Aorta (tissue), 5 donors: ENCODE measurements at regions not wholly inside any gene's neighbourhood (a gene's known extent, or its start where the extent isn't known, plus 50 kb on each side); places are given as distances from the start of the nearest gene placed in this dataset.

Source experiments
- ATAC-seq: fragments of 200-7000 bp; cut with Tn5 transposase; one replicate; pipeline ENCODE4 v1.9.1; 2022; ENCODE audit warnings: moderate library complexity; ENCODE audit not compliant: low FRiP score
- DNase-seq, 2 donors: peaks; one replicate each; pipeline ENCODE4 v3.0.0-alpha.2; 2020
- H3K27ac ChIP-seq, 2 donors: one replicate each; pipeline ENCODE4 v1.5.1; 2013; ENCODE audit warnings: low read length in 2 of 2, mild to moderate bottlenecking in 2 of 2, moderate library complexity in 2 of 2, control low read depth in 1 of 2, inconsistent platforms in 1 of 2, low read depth in 1 of 2
- H3K27me3 ChIP-seq, 2 donors: one replicate each; pipeline ENCODE4 v1.6.1; 2013; ENCODE audit warnings: control low read depth in 1 of 2, low read length in 1 of 2, mild to moderate bottlenecking in 1 of 2, moderate library complexity in 1 of 2; ENCODE audit not compliant: insufficient read depth in 2 of 2, control insufficient read depth in 1 of 2
- H3K36me3 ChIP-seq, 2 donors: one replicate each; pipeline ENCODE4 v1.6.1; 2013; ENCODE audit warnings: control low read depth in 1 of 2, low read length in 1 of 2, mild to moderate bottlenecking in 1 of 2; ENCODE audit not compliant: insufficient read depth in 2 of 2, control insufficient read depth in 1 of 2
- H3K4me1 ChIP-seq, 2 donors: one replicate each; pipeline ENCODE4 v1.6.1; 2013; ENCODE audit warnings: low read length in 2 of 2, control low read depth in 1 of 2, mild to moderate bottlenecking in 1 of 2, moderate library complexity in 1 of 2; ENCODE audit not compliant: insufficient read depth in 2 of 2, control insufficient read depth in 1 of 2
- H3K4me3 ChIP-seq, 2 donors: one replicate each; pipeline ENCODE4 v1.5.1; 2013; ENCODE audit warnings: low read length in 2 of 2, control low read depth in 1 of 2, mild to moderate bottlenecking in 1 of 2
- H3K9me3 ChIP-seq: one replicate; pipeline ENCODE4 v1.6.1; 2013; ENCODE audit warnings: mild to moderate bottlenecking, low read length; ENCODE audit not compliant: control insufficient read depth
- WGBS, 2 donors: extraction: QIAGEN DNeasy Blood & Tissue Kit; methylation state at CpG; one replicate each; pipeline ENCODE4 v1.1.7; 2013; 5-methylcytosine and 5-hydroxymethylcytosine counted together
- intact Hi-C, 2 donors: fragments of 100-400 bp; cut with DNase I; formaldehyde crosslinking; loops; one replicate each; pipeline versions ENCODE4 v1.14.2 to v1.15.0; 2022
- donor health status: healthy with polysubstance abuse.
- donor health status: Bipolar disorder and iron deficiency.
- donor health status: DM: no; HTN: no; CAD: no.
- donor health status: DM: no; HTN: no; CAD: no.
- donor health status: DM: yes; HTN: yes; CAD: no.

- no peak overlapping the region for H3K27ac ChIP-seq
- no peaks in the 10 kb centered on the region for H3K9me3 ChIP-seq
- DNase-seq (no peak), ATAC-seq (no peak)
- H3K36me3 ChIP-seq = no peaks in the 10 kb centered on the region
- 81 to 83% methylated on average over 7 of the region's 7 CpGs for WGBS, 2 donors
- no peaks in the 10 kb centered on the region for H3K27me3 ChIP-seq
- H3K4me3 ChIP-seq = no peak overlapping the region
- no peaks in the 10 kb centered on the region for H3K4me1 ChIP-seq
- intact Hi-C loops = no loop called here
Measured at GRCh38 chr13:34620074-34620850, 321.8 kb upstream of the NBEA start.

DNA sequence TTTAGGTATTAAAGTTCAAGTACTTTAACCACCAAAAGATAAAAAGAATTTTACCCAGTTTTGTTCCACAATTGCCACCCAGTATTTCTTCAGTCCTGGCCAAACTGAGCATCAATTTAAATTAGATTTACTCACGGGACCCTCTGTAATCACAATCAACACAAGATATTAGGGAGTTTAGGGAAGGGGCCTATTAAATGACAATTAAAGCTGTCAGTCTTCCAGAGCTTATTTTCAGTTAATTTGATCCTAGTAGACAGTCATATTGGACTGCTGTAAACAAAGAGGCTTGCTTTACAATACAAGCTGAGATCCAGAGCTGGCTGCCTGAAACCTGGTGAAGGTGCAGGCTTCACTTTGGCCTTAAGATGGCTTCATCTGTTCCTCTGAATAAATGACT lies 321.2 kb upstream of the NBEA start:
- no peak overlapping the region for H3K4me3 ChIP-seq
- WGBS, 2 donors = 94 to 95% methylated on average over 1 of the region's 1 CpG
- DNase-seq (no peak), ATAC-seq (no peak)
- no peaks in the 10 kb centered on the region for H3K9me3 ChIP-seq
- no peaks in the 10 kb centered on the region for H3K4me1 ChIP-seq
- H3K27me3 ChIP-seq = no peaks in the 10 kb centered on the region
- no peak overlapping the region for H3K27ac ChIP-seq
- intact Hi-C loops = no loop called here
- H3K36me3 ChIP-seq = no peaks in the 10 kb centered on the region

GRCh38 chr13:34623331-34623730 lies 318.7 kb upstream of the NBEA start:
- no peaks in the 10 kb centered on the region for H3K27me3 ChIP-seq
- no peaks in the 10 kb centered on the region for H3K9me3 ChIP-seq
- no peak overlapping the region for H3K27ac ChIP-seq
- 93 to 95% methylated on average over 4 of the region's 4 CpGs for WGBS, 2 donors
- intact Hi-C loops = no loop called here
- H3K4me1 ChIP-seq = no peaks in the 10 kb centered on the region
- H3K36me3 ChIP-seq = no peaks in the 10 kb centered on the region
- H3K4me3 ChIP-seq = no peak overlapping the region
- DNase-seq = no peak
- no peak for ATAC-seq

DNA sequence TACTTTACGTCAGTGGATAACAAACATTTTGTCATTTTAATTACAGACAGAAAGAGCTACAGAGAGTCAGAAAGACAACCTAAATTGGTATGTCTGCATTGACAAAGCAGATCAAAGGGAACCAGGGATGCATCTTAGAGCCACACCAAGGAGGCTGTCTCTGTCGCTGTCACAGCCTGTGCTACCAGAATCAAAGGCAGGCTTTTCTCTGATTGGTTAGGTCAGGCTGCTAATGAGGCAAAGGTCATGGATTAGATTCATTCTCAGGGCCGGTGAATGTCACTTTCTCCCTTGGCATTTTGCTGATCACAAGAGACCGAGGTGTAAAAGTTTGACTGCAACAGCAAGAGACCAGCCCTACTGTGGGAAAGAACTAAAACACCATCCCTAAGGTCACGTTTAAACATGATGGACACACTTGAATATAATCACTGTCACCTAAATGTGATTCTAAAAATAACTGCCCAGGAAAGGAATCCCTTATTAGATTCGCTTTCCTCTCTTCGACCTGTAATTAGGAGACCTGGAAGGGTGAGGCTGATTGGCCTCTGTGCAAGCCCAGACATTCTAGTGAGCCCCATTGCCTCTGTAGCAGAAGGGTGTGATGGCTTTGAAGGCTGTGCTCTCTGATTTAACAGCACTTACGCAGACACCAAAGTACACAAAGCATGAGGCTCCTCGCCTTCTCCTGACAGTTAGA lies 314.4 kb upstream of the NBEA start:
- ATAC-seq (no peak), DNase-seq (no peak)
- Histone ChIP-seq H3K36me3 (no peaks in the 10 kb centered on the region), H3K4me3 (no peak overlapping the region), H3K9me3 (no peaks in the 10 kb centered on the region), H3K27me3 (no peaks in the 10 kb centered on the region), H3K4me1 (no peaks in the 10 kb centered on the region), H3K27ac (no peak overlapping the region)
- 71 to 73% methylated on average over 9 of the region's 9 CpGs for WGBS, 2 donors
- intact Hi-C loops = no loop called here

DNA sequence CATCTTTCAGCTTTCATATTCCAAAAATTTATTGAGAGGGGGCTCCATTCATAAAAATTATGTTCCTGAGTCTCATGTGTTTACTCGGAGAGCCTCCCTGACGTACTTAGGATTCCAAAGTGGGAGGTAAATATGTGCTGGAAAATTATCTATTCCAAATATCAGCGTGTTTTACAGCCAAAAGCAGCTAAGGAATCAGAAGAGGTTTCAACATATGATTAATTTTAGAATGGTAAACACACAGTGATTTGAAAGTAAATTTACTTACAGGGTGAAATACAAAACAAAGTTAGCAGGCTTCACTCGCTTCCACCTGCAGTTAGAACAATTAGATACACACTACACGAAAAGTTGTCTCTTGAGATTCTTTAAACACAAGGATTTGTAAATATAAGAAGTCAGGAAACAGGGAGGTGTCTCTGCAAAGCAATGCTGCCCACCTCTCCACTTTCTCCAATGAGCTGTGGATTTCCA lies 313.8 kb upstream of the NBEA start:
- WGBS, 2 donors = 60 to 69% methylated on average over 5 of the region's 5 CpGs
- ATAC-seq (no peak), DNase-seq (no peak)
- no peak overlapping the region for H3K4me3 ChIP-seq
- no peaks in the 10 kb centered on the region for H3K27me3 ChIP-seq
- H3K36me3 ChIP-seq = no peaks in the 10 kb centered on the region
- no peaks in the 10 kb centered on the region for H3K9me3 ChIP-seq
- intact Hi-C loops = no loop called here
- H3K4me1 ChIP-seq = no peaks in the 10 kb centered on the region
- no peak overlapping the region for H3K27ac ChIP-seq

GRCh38 chr13:34634448-34634847 lies 307.6 kb upstream of the NBEA start:
- no peak for ATAC-seq
- DNase-seq = no peak
- no peaks in the 10 kb centered on the region for H3K4me1 ChIP-seq
- 83 to 97% methylated on average over 2 of the region's 2 CpGs for WGBS, 2 donors
- no peaks in the 10 kb centered on the region for H3K9me3 ChIP-seq
- intact Hi-C loops = no loop called here
- H3K36me3 ChIP-seq = no peaks in the 10 kb centered on the region
- no peak overlapping the region for H3K27ac ChIP-seq
- H3K4me3 ChIP-seq = no peak overlapping the region
- H3K27me3 ChIP-seq = no peaks in the 10 kb centered on the region

- no peak overlapping the region for H3K4me3 ChIP-seq
- no peaks in the 10 kb centered on the region for H3K36me3 ChIP-seq
- H3K9me3 ChIP-seq = no peaks in the 10 kb centered on the region
- DNase-seq (no peak), ATAC-seq (no peak)
- no peak overlapping the region for H3K27ac ChIP-seq
- no peaks in the 10 kb centered on the region for H3K4me1 ChIP-seq
- WGBS, 2 donors = 89 to 100% methylated on average over 1 of the region's 1 CpG
- intact Hi-C loops = no loop called here
- H3K27me3 ChIP-seq = no peaks in the 10 kb centered on the region
Measured at GRCh38 chr13:34637138-34637537, 304.9 kb upstream of the NBEA start.

GRCh38 chr13:34637636-34638035 lies 304.4 kb upstream of the NBEA start:
- 67 to 68% methylated on average over 2 of the region's 2 CpGs for WGBS, 2 donors
- DNase-seq = no peak
- H3K27ac ChIP-seq = no peak overlapping the region
- H3K9me3 ChIP-seq = no peaks in the 10 kb centered on the region
- ATAC-seq = no peak
- H3K27me3 ChIP-seq = no peaks in the 10 kb centered on the region
- H3K36me3 ChIP-seq = no peaks in the 10 kb centered on the region
- no peaks in the 10 kb centered on the region for H3K4me1 ChIP-seq
- intact Hi-C loops = no loop called here
- no peak overlapping the region for H3K4me3 ChIP-seq

DNA sequence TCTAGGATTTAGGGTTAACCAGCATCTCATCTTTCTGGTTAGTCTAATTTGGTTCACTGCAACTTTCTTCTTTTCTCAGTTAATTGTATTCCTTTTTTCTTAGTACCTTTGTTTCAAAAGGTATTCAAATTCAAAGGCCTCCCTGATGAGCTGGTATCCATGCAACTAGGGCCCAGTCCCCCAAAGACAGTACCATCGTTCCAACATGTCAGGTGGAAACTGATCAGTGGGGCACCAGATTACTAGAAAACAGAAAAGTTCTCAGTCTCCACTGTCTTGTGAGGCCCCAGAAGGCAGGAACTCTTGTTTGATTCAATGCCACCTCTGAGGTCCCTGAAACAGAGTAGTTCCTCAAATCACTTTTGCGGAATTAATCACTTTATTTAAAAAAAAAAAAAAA lies 303.2 kb upstream of the NBEA start:
- DNase-seq = no peak
- 96 to 100% methylated on average over 2 of the region's 2 CpGs for WGBS, 2 donors
- Histone ChIP-seq H3K36me3 (no peaks in the 10 kb centered on the region), H3K9me3 (peaks cover 2% of the 10 kb centered on the region), H3K4me1 (no peaks in the 10 kb centered on the region), H3K27ac (no peak overlapping the region), H3K27me3 (no peaks in the 10 kb centered on the region), H3K4me3 (no peak overlapping the region)
- ATAC-seq = no peak
- intact Hi-C loops = no loop called here
